SU-DHL-6 (cell line): ENCODE measurements at regions not wholly inside any gene's neighbourhood (a gene's known extent, or its start where the extent isn't known, plus 50 kb on each side); places are given as distances from the start of the nearest gene placed in this dataset.

Source experiments
- CTCF ChIP-seq: fragments of 200-600 bp; sonication (generic); IDR thresholded peaks from one replicate; pipeline ENCODE4 v1.5.1; 2017; ENCODE audit warnings: antibody characterized with exemption, mild to moderate bottlenecking, low read length, moderate library complexity; ENCODE audit not compliant: insufficient read depth, poor library complexity, severe bottlenecking
- EZH2phosphoT487 ChIP-seq: fragments of 200-600 bp; sonication (generic), shearing (Covaris generic); conservative IDR thresholded peaks from 2 replicates; pipeline ENCODE4 v1.6.1; 2018; ENCODE audit warnings: mild to moderate bottlenecking, antibody characterized with exemption, low read length, moderate library complexity, mixed read lengths

GRCh38 chr11:134469627-134470026, 57.6 kb upstream of the B3GAT1 start:
- TF ChIP-seq CTCF = no peak
- TF ChIP-seq EZH2phosphoT487 = no peak
